HepG2 (cell line): ENCODE measurements at regions not wholly inside any gene's neighbourhood (a gene's known extent, or its start where the extent isn't known, plus 50 kb on each side); places are given as distances from the start of the nearest gene placed in this dataset.

Source experiments
- ATAC-seq: fragments of 200-7000 bp; cut with Tn5 transposase; 3 replicates; pipeline ENCODE4 v1.9.1; 2020; ENCODE audit warnings: mild to moderate bottlenecking, moderate library complexity
- BruUV-seq: library from RNA; stranded (reverse); fragments of 400-500 nt; replicated peaks from 2 replicates; lab custom pipeline; 2021; lab: Mats Ljungman, UMichigan
- CTCF ChIA-PET: fragments of 300-600 bp; formaldehyde crosslinking; extraction: SDS; loops from one replicate; lab custom pipeline; 2021; ENCODE audit warnings: low total read pairs, inconsistent platforms, low intra/inter-chr PET ratio; lab: Yijun Ruan, JAX
- POLR2A ChIA-PET: fragments of 350-600 bp; sonication (Branson Sonifier 250); formaldehyde crosslinking; loops from one replicate; lab custom pipeline; 2020; ENCODE audit warnings: antibody characterized with exemption, inconsistent platforms; lab: Yijun Ruan, JAX
- DNase-seq: peaks from one replicate; pipeline ENCODE4 v3.0.0-alpha.2; 2015; ENCODE audit warnings: low spot score
- FAIRE-seq: peaks from 3 replicates; lab custom pipeline; 2011; peaks lifted over from hg19 to GRCh38; lab: Jason Lieb, UNC
- H2AFZ ChIP-seq: one replicate; pipeline ENCODE4 v1.6.1; 2011; ENCODE audit warnings: low read length, inconsistent platforms
- H3K27ac ChIP-seq: fragments of 300-600 bp; 3 replicates; pipeline ENCODE4 v1.8.0; 2011; ENCODE audit warnings: mixed run types, mild to moderate bottlenecking, mixed read lengths, low read length, inconsistent platforms; ENCODE audit not compliant: insufficient read depth; ENCODE audit errors: extremely low read length
- H3K27me3 ChIP-seq, 2 experiments: fragments of 200-600 bp in 1 of 2; 2 replicates in 1 of 2; 3 replicates in 1 of 2; pipeline versions ENCODE4 v1.6.0 to v1.8.0; 2011; ENCODE audit warnings: low read length in 2 of 2, mild to moderate bottlenecking in 2 of 2, moderate library complexity in 2 of 2, inconsistent platforms in 1 of 2; ENCODE audit not compliant: insufficient read depth in 2 of 2, control insufficient read depth in 1 of 2
- H3K36me3 ChIP-seq, 2 experiments: fragments of 200-600 bp in 1 of 2; replicated peaks in 1 of 2; 2 replicates in 1 of 2; 3 replicates in 1 of 2; pipeline versions ENCODE4 v1.5.1 to v1.8.0; 2011; ENCODE audit warnings: low read length in 2 of 2, inconsistent platforms in 1 of 2; ENCODE audit not compliant: insufficient read depth in 2 of 2, control insufficient read depth in 1 of 2
- H3K4me1 ChIP-seq: 2 replicates; pipeline ENCODE4 v1.5.1; 2012; ENCODE audit warnings: low read length, inconsistent platforms; ENCODE audit not compliant: insufficient read depth
- H3K4me2 ChIP-seq: 2 replicates; pipeline ENCODE4 v1.6.0; 2011; ENCODE audit warnings: low read depth, low read length, inconsistent platforms
- H3K4me3 ChIP-seq, 3 experiments: fragments of 200-600 bp in 1 of 3; sonication (generic), shearing (Covaris generic) in 1 of 3; replicated peaks in 1 of 3; 2 replicates each; pipeline ENCODE4 v1.5.1; 2011 to 2016; ENCODE audit warnings: low read length in 3 of 3, inconsistent platforms in 2 of 3, low read depth in 2 of 3, mild to moderate bottlenecking in 2 of 3, control low read depth in 1 of 3, mixed read lengths in 1 of 3; ENCODE audit not compliant: insufficient read depth in 1 of 3
- H3K79me2 ChIP-seq: one replicate; pipeline ENCODE4 v1.6.1; 2011; ENCODE audit warnings: low read length, inconsistent platforms; ENCODE audit not compliant: insufficient read depth
- H3K9ac ChIP-seq: 2 replicates; pipeline ENCODE4 v1.6.0; 2011; ENCODE audit warnings: mild to moderate bottlenecking, low read depth, low read length, inconsistent platforms; ENCODE audit not compliant: insufficient read depth
- H3K9me3 ChIP-seq: 2 replicates; pipeline ENCODE4 v1.5.1; 2012; ENCODE audit warnings: mild to moderate bottlenecking, low read length
- H4K20me1 ChIP-seq: 2 replicates; pipeline ENCODE4 v1.6.0; 2011; ENCODE audit warnings: inconsistent platforms, mild to moderate bottlenecking, low read length, moderate library complexity; ENCODE audit not compliant: insufficient read depth
- ATF7 ChIP-seq, 2 experiments: fragments of 450-650 bp in 1 of 2; sonication (generic) in 1 of 2; formaldehyde crosslinking in 1 of 2; IDR thresholded peaks; 2 replicates each; pipeline versions ENCODE4 v1.4.0 to v1.6.1; 2016 to 2020; ENCODE audit warnings: antibody characterized with exemption in 1 of 2, mild to moderate bottlenecking in 1 of 2, missing genetic modification reagents in 1 of 2
- CEBPG ChIP-seq: IDR thresholded peaks from 2 replicates; pipeline ENCODE4 v1.6.1; 2016
- ELF4 ChIP-seq: sonication (generic); formaldehyde crosslinking; IDR thresholded peaks from 2 replicates; pipeline ENCODE4 v1.5.0; 2020; ENCODE audit warnings: missing genetic modification reagents, mild to moderate bottlenecking, moderate library complexity, borderline replicate concordance
- ERF ChIP-seq: IDR thresholded peaks from 2 replicates; pipeline ENCODE4 v1.6.1; 2018; ENCODE audit warnings: missing biosample characterization, missing genetic modification reagents
- FOSL2 ChIP-seq: sonication (generic); formaldehyde crosslinking; IDR thresholded peaks from 2 replicates; pipeline ENCODE4 v1.4.0; 2020; ENCODE audit warnings: missing genetic modification reagents
- FUBP1 ChIP-seq: sonication (generic); formaldehyde crosslinking; IDR thresholded peaks from 2 replicates; pipeline ENCODE4 v1.5.1; 2020; ENCODE audit warnings: missing genetic modification reagents, mild to moderate bottlenecking, borderline replicate concordance
- HMGXB4 ChIP-seq, 2 experiments: sonication (generic) in 1 of 2; formaldehyde crosslinking in 1 of 2; IDR thresholded peaks; 2 replicates each; pipeline versions ENCODE4 v1.4.0 to v1.6.1; 2018 to 2020; ENCODE audit warnings: missing genetic modification reagents in 2 of 2, borderline replicate concordance in 1 of 2, low read depth in 1 of 2, mild to moderate bottlenecking in 1 of 2, missing biosample characterization in 1 of 2
- MTA3 ChIP-seq: sonication (generic); formaldehyde crosslinking; IDR thresholded peaks from 2 replicates; pipeline ENCODE4 v1.4.0; 2020; ENCODE audit warnings: missing genetic modification reagents
- NR3C1 ChIP-seq: sonication (generic); formaldehyde crosslinking; IDR thresholded peaks from 2 replicates; pipeline ENCODE4 v1.4.0; 2020; ENCODE audit warnings: missing genetic modification reagents
- PPARG ChIP-seq: conservative IDR thresholded peaks from 2 replicates; pipeline ENCODE4 v1.6.1; 2016; ENCODE audit warnings: missing biosample characterization, missing genetic modification reagents
- RCOR2 ChIP-seq: IDR thresholded peaks from 2 replicates; pipeline ENCODE4 v1.6.1; 2016; ENCODE audit warnings: missing biosample characterization, missing genetic modification reagents
- RFXANK ChIP-seq: IDR thresholded peaks from 2 replicates; pipeline ENCODE4 v1.6.1; 2016
- RNF219 ChIP-seq: sonication (generic); formaldehyde crosslinking; IDR thresholded peaks from 2 replicates; pipeline ENCODE4 v1.5.0; 2020; ENCODE audit warnings: mild to moderate bottlenecking, missing genetic modification reagents
- SNAI1 ChIP-seq: sonication (generic); formaldehyde crosslinking; IDR thresholded peaks from 2 replicates; pipeline ENCODE4 v1.5.0; 2020; ENCODE audit warnings: mild to moderate bottlenecking, missing genetic modification reagents, borderline replicate concordance
- TBP ChIP-seq: sonication (generic); formaldehyde crosslinking; IDR thresholded peaks from 2 replicates; pipeline ENCODE4 v1.5.0; 2020; ENCODE audit warnings: missing genetic modification reagents
- TRIM24 ChIP-seq: sonication (generic); formaldehyde crosslinking; IDR thresholded peaks from 2 replicates; pipeline ENCODE4 v1.8.0; 2022; ENCODE audit warnings: mild to moderate bottlenecking, missing genetic modification reagents
- ZNF343 ChIP-seq: sonication (generic); formaldehyde crosslinking; IDR thresholded peaks from 2 replicates; pipeline ENCODE4 v1.4.0; 2020; ENCODE audit warnings: mild to moderate bottlenecking, missing genetic modification reagents
- ZNF350 ChIP-seq: sonication (generic); formaldehyde crosslinking; IDR thresholded peaks from 2 replicates; pipeline ENCODE4 v1.4.0; 2020; ENCODE audit warnings: mild to moderate bottlenecking, low read depth, missing genetic modification reagents, borderline replicate concordance
- ZNF446 ChIP-seq: sonication (generic); formaldehyde crosslinking; IDR thresholded peaks from 2 replicates; pipeline ENCODE4 v1.5.0; 2020; ENCODE audit warnings: mild to moderate bottlenecking, missing genetic modification reagents
- ZNF776 ChIP-seq: sonication (generic); formaldehyde crosslinking; IDR thresholded peaks from 2 replicates; pipeline ENCODE4 v1.4.0; 2020; ENCODE audit warnings: mild to moderate bottlenecking, missing genetic modification reagents
- WGBS: methylation state at CpG from one replicate; pipeline ENCODE4 v1.1.6; 2017; ENCODE audit warnings: low lambda C conversion rate; 5-methylcytosine and 5-hydroxymethylcytosine counted together
- in situ Hi-C: cut with HindIII; loops from 2 replicates; pipeline ENCODE4 v1.10.0; 2017; ENCODE audit warnings: low pct_unique_long_range_greater_than_20kb; ENCODE audit not compliant: extremely low pct_ligation_motif_present
- intact Hi-C: fragments of 100-400 bp; cut with micrococcal nuclease; formaldehyde crosslinking; loops from one replicate; pipeline ENCODE4 v1.10.0; 2022; ENCODE audit not compliant: unreplicated experiment

- FAIRE-seq = no peak
- WGBS = 0% methylated on average over 2 of the region's 2 CpGs
- CTCF ChIA-PET = no interaction called here
Measured at GRCh38 chr2:123783164-123783563, 241.9 kb upstream of the CNTNAP5 start.

More at GRCh38 chr2:123783164-123783563, 241.9 kb upstream of the CNTNAP5 start:
- H3K4me2 ChIP-seq = no peak overlapping the region
- H3K9ac ChIP-seq = no peak overlapping the region
- H2AFZ ChIP-seq = no peak overlapping the region
- in situ Hi-C loops (no loop called here), intact Hi-C loops (no loop called here)
- H3K36me3 ChIP-seq = no peaks in the 10 kb centered on the region
- TF ChIP-seq FUBP1 (CRISPR knock-in tag) = no peak
- no peak for TF ChIP-seq RCOR2
- no peak for TF ChIP-seq PPARG (CRISPR knock-in tag)
- no peak for TF ChIP-seq ZNF350 (CRISPR knock-in tag)
- TF ChIP-seq FOSL2 (CRISPR knock-in tag) = no peak
- TF ChIP-seq ELF4 (CRISPR knock-in tag) = no peak
- no peak for TF ChIP-seq TRIM24 (CRISPR knock-in tag)
- no peak for TF ChIP-seq ATF7 (IDR thresholded peaks at IDR 0.05)
- no peak for TF ChIP-seq ATF7 (CRISPR knock-in tag; IDR thresholded peaks at IDR 0.05)
- no peak for TF ChIP-seq RFXANK (CRISPR knock-in tag)
- TF ChIP-seq HMGXB4 (CRISPR knock-in tag; IDR thresholded peaks at IDR 0.05; ENCODE audit: borderline replicate concordance in 1 of 2, low read depth in 1 of 2) = no peak
- no peak for TF ChIP-seq MTA3
- no peak for TF ChIP-seq SNAI1 (CRISPR knock-in tag)
- no peak for TF ChIP-seq CEBPG
- TF ChIP-seq TBP (CRISPR knock-in tag) = no peak
- TF ChIP-seq ZNF343 (CRISPR knock-in tag) = no peak
- TF ChIP-seq ZNF776 = no peak
- no peak for TF ChIP-seq RNF219
- no peak for TF ChIP-seq ZNF446 (CRISPR knock-in tag)
- TF ChIP-seq ERF (CRISPR knock-in tag) = no peak
- no peak for TF ChIP-seq NR3C1 (CRISPR knock-in tag)
- no TSS peak for BruUV-seq
- H3K27ac ChIP-seq = no peak overlapping the region
- no peaks in the 10 kb centered on the region for H3K4me1 ChIP-seq
- H3K79me2 ChIP-seq = no peaks in the 10 kb centered on the region
- H3K4me3 ChIP-seq = no peak overlapping the region
- ATAC-seq = no peak
- POLR2A ChIA-PET = no interaction called here
- H4K20me1 ChIP-seq = no peaks in the 10 kb centered on the region
- no peaks in the 10 kb centered on the region for H3K27me3 ChIP-seq
- peaks cover 88% of the 10 kb centered on the region for H3K9me3 ChIP-seq
- no peak for DNase-seq
